T-cell (primary cell): ENCODE measurements at regions not wholly inside any gene's neighbourhood (a gene's known extent, or its start where the extent isn't known, plus 50 kb on each side); places are given as distances from the start of the nearest gene placed in this dataset.

Experiments used
- ATAC-seq, 4 experiments: fragments of 200-7000 bp in 3 of 4; fragments of 150-1000 bp in 1 of 4; cut with Tn5 transposase; replicated peaks in 1 of 4; 1 replicate in 3 of 4; 2 replicates in 1 of 4; pipeline ENCODE4 v1.10.0; 2021; ENCODE audit warnings: moderate library complexity in 3 of 4, mild to moderate bottlenecking in 2 of 4, moderate number of reproducible peaks in 1 of 4
- CTCF ChIA-PET, 2 donors: fragments of 300-600 bp; sonication (Branson Sonifier 250); formaldehyde crosslinking; loops; one replicate each; lab custom pipeline; 2022; ENCODE audit warnings: antibody characterized with exemption in 2 of 2; lab: Charles Lee
- POLR2A ChIA-PET, 2 donors: fragments of 300-600 bp; sonication (Branson Sonifier 250); formaldehyde crosslinking; loops; one replicate each; lab custom pipeline; 2022; ENCODE audit warnings: antibody characterized with exemption in 2 of 2; lab: Charles Lee
- DNase-seq, 35 experiments: peaks; one replicate each; pipeline versions ENCODE4 v3.0.0 to v3.0.0-alpha.2; 2013 to 2023
- H3K27ac ChIP-seq: one replicate; pipeline ENCODE4 v1.5.1; 2013; ENCODE audit warnings: low read length
- H3K27me3 ChIP-seq, 2 experiments: replicated peaks in 1 of 2; 1 replicate in 1 of 2; 2 replicates in 1 of 2; pipeline versions ENCODE4 v1.6.1 to v1.7.0; 2013; ENCODE audit warnings: low read length in 1 of 2, mixed read lengths in 1 of 2; ENCODE audit not compliant: control insufficient read depth in 2 of 2, insufficient read depth in 2 of 2; ENCODE audit errors: extremely low read depth in 1 of 2
- H3K36me3 ChIP-seq, 2 donors: 1 replicate in 1 of 2; 2 replicates in 1 of 2; pipeline versions ENCODE4 v1.6.1 to v1.7.0; 2013; ENCODE audit warnings: low read length in 1 of 2; ENCODE audit not compliant: control insufficient read depth in 2 of 2, insufficient read depth in 1 of 2; ENCODE audit errors: extremely low read depth in 1 of 2
- H3K4me1 ChIP-seq, 2 experiments: 1 replicate in 1 of 2; 2 replicates in 1 of 2; pipeline versions ENCODE4 v1.6.1 to v1.7.0; 2013; ENCODE audit warnings: low read length in 2 of 2, mixed read lengths in 1 of 2; ENCODE audit not compliant: insufficient read depth in 2 of 2, control insufficient read depth in 1 of 2; ENCODE audit errors: extremely low read depth in 1 of 2
- H3K4me3 ChIP-seq, 2 donors: 1 replicate in 1 of 2; 2 replicates in 1 of 2; pipeline versions ENCODE4 v1.5.1 to v1.7.0; 2013; ENCODE audit warnings: mild to moderate bottlenecking in 2 of 2, low read length in 1 of 2, moderate library complexity in 1 of 2; ENCODE audit not compliant: control insufficient read depth in 1 of 2; ENCODE audit errors: extremely low read depth in 1 of 2
- H3K9me3 ChIP-seq: 2 replicates; pipeline ENCODE4 v1.7.0; 2013
- H3K27ac Mint-ChIP-seq, 2 donors: one replicate each; pipeline ENCODE4 v1.8.0; 2020 to 2021; ENCODE audit warnings: mild to moderate bottlenecking in 2 of 2, mixed read lengths in 2 of 2
- H3K27me3 Mint-ChIP-seq, 2 donors: one replicate each; pipeline ENCODE4 v1.8.0; 2021 to 2022; ENCODE audit warnings: mixed read lengths in 2 of 2
- H3K36me3 Mint-ChIP-seq: one replicate; pipeline ENCODE4 v1.8.0; 2021; ENCODE audit warnings: mixed read lengths
- H3K4me1 Mint-ChIP-seq, 3 donors: one replicate each; pipeline ENCODE4 v1.8.0; 2020 to 2022; ENCODE audit warnings: mixed read lengths in 3 of 3, mild to moderate bottlenecking in 1 of 3
- H3K4me3 Mint-ChIP-seq, 3 donors: one replicate each; pipeline ENCODE4 v1.8.0; 2020 to 2022; ENCODE audit warnings: mild to moderate bottlenecking in 3 of 3, mixed read lengths in 3 of 3, moderate library complexity in 3 of 3
- H3K9me3 Mint-ChIP-seq, 3 donors: one replicate each; pipeline ENCODE4 v1.8.0; 2020 to 2022; ENCODE audit warnings: mixed read lengths in 3 of 3
- WGBS: methylation state at CpG from one replicate; pipeline ENCODE4 v1.1.5; 2013; ENCODE audit warnings: missing lambda C conversion rate; ENCODE audit not compliant: insufficient coverage; 5-methylcytosine and 5-hydroxymethylcytosine counted together

GRCh38 chrX:46278572-46278971 lies 266.6 kb downstream of the ZNF674 start:
- ChIA-PET CTCF (no interaction called here), POLR2A (no interaction called here)
- Mint-ChIP-seq H3K36me3 (no peaks in the 10 kb centered on the region), H3K4me3 (peak overlapping the region in 1 of 3 donors; percentile 26), H3K27me3 (peaks cover 0 to 3% of the 10 kb centered on the region in 2 donors), H3K9me3 (peaks cover 0 to 3% (median 0%) of the 10 kb centered on the region in 3 donors), H3K27ac (peak overlapping the region in 1 of 2 donors; percentile 25), H3K4me1 (peaks cover 8 to 19% (median 16%) of the 10 kb centered on the region in 3 donors)
- H3K27ac ChIP-seq = no peak overlapping the region
- WGBS = no CpG with 5 or more reads among the region's 2 CpGs
- ATAC-seq = no peak
- no peaks in the 10 kb centered on the region for H3K4me1 ChIP-seq
- H3K4me3 ChIP-seq = no peak overlapping the region
- no peaks in the 10 kb centered on the region for H3K36me3 ChIP-seq
- no peaks in the 10 kb centered on the region for H3K9me3 ChIP-seq
- no peak for DNase-seq
- H3K27me3 ChIP-seq = no peaks in the 10 kb centered on the region

GRCh38 chrX:46268412-46268811 lies 276.8 kb downstream of the ZNF674 start:
- Mint-ChIP-seq H3K27ac (no peak overlapping the region), H3K9me3 (no peaks in the 10 kb centered on the region), H3K27me3 (peaks cover 2 to 8% of the 10 kb centered on the region in 2 donors), H3K4me1 (no peaks in the 10 kb centered on the region), H3K36me3 (no peaks in the 10 kb centered on the region), H3K4me3 (no peak overlapping the region)
- Histone ChIP-seq H3K4me3 (no peak overlapping the region), H3K36me3 (no peaks in the 10 kb centered on the region), H3K9me3 (no peaks in the 10 kb centered on the region), H3K27me3 (no peaks in the 10 kb centered on the region), H3K4me1 (no peaks in the 10 kb centered on the region), H3K27ac (no peak overlapping the region)
- ChIA-PET CTCF (no interaction called here), POLR2A (no interaction called here)
- WGBS = no CpG with 5 or more reads among the region's 1 CpG
- no peak for DNase-seq
- ATAC-seq = no peak

- Histone ChIP-seq H3K27ac (no peak overlapping the region), H3K36me3 (no peaks in the 10 kb centered on the region), H3K4me1 (no peaks in the 10 kb centered on the region), H3K4me3 (no peak overlapping the region), H3K27me3 (peaks cover 0 to 2% of the 10 kb centered on the region in 2 experiments), H3K9me3 (no peaks in the 10 kb centered on the region)
- Mint-ChIP-seq H3K4me1 (no peaks in the 10 kb centered on the region), H3K36me3 (no peaks in the 10 kb centered on the region), H3K27ac (no peak overlapping the region), H3K27me3 (peaks cover 2 to 11% of the 10 kb centered on the region in 2 donors), H3K9me3 (no peaks in the 10 kb centered on the region), H3K4me3 (no peak overlapping the region)
- ATAC-seq (no peak), DNase-seq (no peak)
- WGBS = no CpG with 5 or more reads among the region's 3 CpGs
- ChIA-PET CTCF (no interaction called here), POLR2A (no interaction called here)
Measured at GRCh38 chrX:46263494-46263893, 281.7 kb downstream of the ZNF674 start.

GRCh38 chrX:46262304-46262703 lies 282.9 kb downstream of the ZNF674 start:
- H3K9me3 ChIP-seq = no peaks in the 10 kb centered on the region
- H3K27ac ChIP-seq = no peak overlapping the region
- POLR2A ChIA-PET = no interaction called here
- Mint-ChIP-seq H3K36me3 (no peaks in the 10 kb centered on the region), H3K9me3 (no peaks in the 10 kb centered on the region), H3K4me3 (no peak overlapping the region), H3K27me3 (peaks cover 2 to 5% of the 10 kb centered on the region in 2 donors), H3K27ac (no peak overlapping the region), H3K4me1 (peaks cover 2 to 5% (median 2%) of the 10 kb centered on the region in 3 donors)
- WGBS = no CpG with 5 or more reads among the region's 3 CpGs
- no peaks in the 10 kb centered on the region for H3K36me3 ChIP-seq
- ATAC-seq = no peak
- no peak overlapping the region for H3K4me3 ChIP-seq
- CTCF ChIA-PET = no interaction called here
- no peaks in the 10 kb centered on the region for H3K4me1 ChIP-seq
- H3K27me3 ChIP-seq = peaks cover 0 to 2% of the 10 kb centered on the region in 2 experiments
- no peak for DNase-seq

- WGBS = no CpG with 5 or more reads among the region's 1 CpG
- no peaks in the 10 kb centered on the region for H3K36me3 ChIP-seq
- Mint-ChIP-seq H3K36me3 (no peaks in the 10 kb centered on the region), H3K9me3 (no peaks in the 10 kb centered on the region), H3K27me3 (peaks cover 2 to 5% of the 10 kb centered on the region in 2 donors), H3K4me3 (no peak overlapping the region), H3K4me1 (peaks cover 3 to 12% (median 6%) of the 10 kb centered on the region in 3 donors), H3K27ac (no peak overlapping the region)
- ChIA-PET CTCF (no interaction called here), POLR2A (no interaction called here)
- H3K4me3 ChIP-seq = no peak overlapping the region
- no peak for ATAC-seq
- no peaks in the 10 kb centered on the region for H3K4me1 ChIP-seq
- H3K9me3 ChIP-seq = no peaks in the 10 kb centered on the region
- no peak for DNase-seq
- peaks cover 0 to 2% of the 10 kb centered on the region in 2 experiments for H3K27me3 ChIP-seq
- H3K27ac ChIP-seq = no peak overlapping the region
Measured at GRCh38 chrX:46260499-46260898, 284.7 kb downstream of the ZNF674 start.

GRCh38 chrX:46258356-46258755 lies 286.9 kb downstream of the ZNF674 start:
- H3K4me1 Mint-ChIP-seq = peaks cover 3 to 14% (median 6%) of the 10 kb centered on the region in 3 donors
- H3K4me3 Mint-ChIP-seq = no peak overlapping the region
- no peaks in the 10 kb centered on the region for H3K36me3 Mint-ChIP-seq
- no peaks in the 10 kb centered on the region for H3K36me3 ChIP-seq
- no peaks in the 10 kb centered on the region for H3K9me3 Mint-ChIP-seq
- WGBS = no CpG with 5 or more reads among the region's 1 CpG
- peaks cover 0 to 2% of the 10 kb centered on the region in 2 experiments for H3K4me1 ChIP-seq
- peaks cover 0 to 2% of the 10 kb centered on the region in 2 experiments for H3K27me3 ChIP-seq
- ChIA-PET POLR2A (no interaction called here), CTCF (no interaction called here)
- ATAC-seq (no peak), DNase-seq (no peak)
- H3K4me3 ChIP-seq = no peak overlapping the region
- H3K27me3 Mint-ChIP-seq = peaks cover 0 to 5% of the 10 kb centered on the region in 2 donors
- H3K9me3 ChIP-seq = no peaks in the 10 kb centered on the region
- no peak overlapping the region for H3K27ac ChIP-seq
- H3K27ac Mint-ChIP-seq = no peak overlapping the region

- Histone ChIP-seq H3K4me3 (no peak overlapping the region), H3K9me3 (no peaks in the 10 kb centered on the region), H3K36me3 (no peaks in the 10 kb centered on the region), H3K27me3 (no peaks in the 10 kb centered on the region), H3K27ac (no peak overlapping the region), H3K4me1 (peaks cover 0 to 2% of the 10 kb centered on the region in 2 experiments)
- no peaks in the 10 kb centered on the region for H3K9me3 Mint-ChIP-seq
- no peak overlapping the region for H3K4me3 Mint-ChIP-seq
- no peak overlapping the region for H3K27ac Mint-ChIP-seq
- peak in 1 of 4 experiments; percentile 32 for ATAC-seq
- H3K36me3 Mint-ChIP-seq = no peaks in the 10 kb centered on the region
- POLR2A ChIA-PET = interaction anchor here in 1 of 2 donors (0.6 kb wide), 1 partner anchor 82 kb away, joined by 3 read pairs; no protein-coding TSS in a partner anchor
- CTCF ChIA-PET = no interaction called here
- peak in 1 of 35 experiments; percentile 20 for DNase-seq
- peaks cover 0 to 3% of the 10 kb centered on the region in 2 donors for H3K27me3 Mint-ChIP-seq
- H3K4me1 Mint-ChIP-seq = peaks cover 3 to 14% (median 6%) of the 10 kb centered on the region in 3 donors
- no CpG with 5 or more reads among the region's 5 CpGs for WGBS
Measured at GRCh38 chrX:46257451-46257879, 287.8 kb downstream of the ZNF674 start.
